GM18909 (cell line): ENCODE measurements at regions not wholly inside any gene's neighbourhood (a gene's known extent, or its start where the extent isn't known, plus 50 kb on each side); places are given as distances from the start of the nearest gene placed in this dataset.
"Not testable (repeated sequence)": the region's sequence is repeated elsewhere in the genome, so short reads cannot be mapped to it uniquely, and the experiment has no call there.

Experiments used
- ATAC-seq: cut with Tn5 transposase; IDR thresholded peaks from one replicate; pipeline ENCODE4 v1.9.1; 2021; ENCODE audit warnings: mild to moderate bottlenecking; ENCODE audit not compliant: unreplicated experiment, poor library complexity

GRCh38 chr2:59282374-59283057 lies 1041.4 kb upstream of the FANCL start:
- no peak for ATAC-seq

GRCh38 chr2:59277671-59278070 lies 1036.5 kb upstream of the FANCL start:
- no peak for ATAC-seq

- ATAC-seq = peak; percentile 69
These were observed 1035.8 kb upstream of the FANCL start for GRCh38 chr2:59276917-59277316.

- ATAC-seq = no peak
These were observed 1034.9 kb upstream of the FANCL start for GRCh38 chr2:59276033-59276432.

GRCh38 chr2:59266453-59266852 lies 1025.3 kb upstream of the FANCL start:
- no peak for ATAC-seq

GRCh38 chr2:59259913-59260312 lies 1018.8 kb upstream of the FANCL start:
- no peak for ATAC-seq

- ATAC-seq = no peak
These were observed 1015.2 kb upstream of the FANCL start for GRCh38 chr2:59256290-59256689.

- ATAC-seq = no peak
These were observed 1013.2 kb upstream of the FANCL start for GRCh38 chr2:59254279-59254678.

GRCh38 chr2:59250307-59250677 lies 1009.2 kb upstream of the FANCL start:
- ATAC-seq = no peak

- no peak for ATAC-seq
These were observed 1008.5 kb upstream of the FANCL start for GRCh38 chr2:59249441-59250306.

- no peak for ATAC-seq
These were observed 998.0 kb upstream of the FANCL start for GRCh38 chr2:59239146-59239545.

GRCh38 chr2:59237311-59237710 lies 996.2 kb upstream of the FANCL start:
- no peak for ATAC-seq

GRCh38 chr2:59236723-59237122 lies 995.6 kb upstream of the FANCL start:
- ATAC-seq = no peak

- ATAC-seq = no peak
These were observed 992.8 kb upstream of the FANCL start for GRCh38 chr2:59233920-59234319.

- ATAC-seq = no peak
These were observed 992.3 kb upstream of the FANCL start for GRCh38 chr2:59233448-59233847.

GRCh38 chr2:59232394-59233165 lies 991.5 kb upstream of the FANCL start:
- ATAC-seq = peak; percentile 94

GRCh38 chr2:59226362-59226761 lies 985.2 kb upstream of the FANCL start:
- ATAC-seq = not testable (repeated sequence)

GRCh38 chr2:59223742-59224141 lies 982.6 kb upstream of the FANCL start:
- no peak for ATAC-seq

- ATAC-seq = no peak
These were observed 976.2 kb upstream of the FANCL start for GRCh38 chr2:59217360-59217759.

GRCh38 chr2:59206361-59206760 lies 965.2 kb upstream of the FANCL start:
- ATAC-seq = no peak

- ATAC-seq = no peak
These were observed 962.9 kb upstream of the FANCL start for GRCh38 chr2:59204040-59204439.
